ENCODE measurements at regions not wholly inside any gene's neighbourhood (a gene's known extent, or its start where the extent isn't known, plus 50 kb on each side); places are given as distances from the start of the nearest gene placed in this dataset.
"Not testable (repeated sequence)": the region's sequence is repeated elsewhere in the genome, so short reads cannot be mapped to it uniquely, and the experiment has no call there.

- ATAC-seq (ENCODE audit: poor library complexity) (no peak), DNase-seq (no peak)
- intact Hi-C loops (cut with DNase I), result no loop called here
Observed at GRCh38 chr14:22383515-22384166, 205.4 kb downstream of the DAD1 start.

- DNase-seq (no peak), ATAC-seq (ENCODE audit: poor library complexity) (no peak)
- intact Hi-C loops (cut with DNase I), result no loop called here
Observed at GRCh38 chr14:22382955-22383354, 206.1 kb downstream of the DAD1 start.

GRCh38 chr14:22382395-22382794 is 206.6 kb downstream of the DAD1 start:
- intact Hi-C loops (cut with DNase I), result no loop called here
- DNase-seq (no peak), ATAC-seq (ENCODE audit: poor library complexity) (no peak)

- ATAC-seq (ENCODE audit: poor library complexity), result no peak
- DNase-seq, result no peak
- intact Hi-C loops (cut with DNase I), result no loop called here
Observed at GRCh38 chr14:22381766-22382165, 207.3 kb downstream of the DAD1 start.

GRCh38 chr14:22381408-22381760 is 207.6 kb downstream of the DAD1 start:
- no peak for ATAC-seq (ENCODE audit: poor library complexity)
- intact Hi-C loops (cut with DNase I), result no loop called here

GRCh38 chr14:22380571-22381407 is 208.2 kb downstream of the DAD1 start:
- ATAC-seq (ENCODE audit: poor library complexity), result no peak
- intact Hi-C loops (cut with DNase I), result no loop called here
- no peak for DNase-seq

More at GRCh38 chr14:22381408-22381760, 207.6 kb downstream of the DAD1 start:
- no peak for DNase-seq

- intact Hi-C loops (cut with DNase I), result no loop called here
- no peak for DNase-seq
- ATAC-seq (ENCODE audit: poor library complexity), result no peak
Observed at GRCh38 chr14:22379727-22380126, 209.3 kb downstream of the DAD1 start.

- ATAC-seq (ENCODE audit: poor library complexity), result no peak
- intact Hi-C loops (cut with DNase I), result no loop called here
- DNase-seq, result no peak
Observed at GRCh38 chr14:22378181-22378580, 210.8 kb downstream of the DAD1 start.

GRCh38 chr14:22375321-22375930 is 213.6 kb downstream of the DAD1 start:
- DNase-seq (no peak), ATAC-seq (ENCODE audit: poor library complexity) (peak; percentile 71)
- intact Hi-C loops (cut with DNase I), result no loop called here

GRCh38 chr14:22370084-22370847 is 218.8 kb downstream of the DAD1 start:
- intact Hi-C loops (cut with DNase I), result loop anchor here (5.0 kb wide), 1 partner anchor 48 kb away; no protein-coding TSS in a partner anchor
- ATAC-seq (ENCODE audit: poor library complexity), result peak; percentile 97
- peak; percentile 44 for DNase-seq

- no peak for ATAC-seq (ENCODE audit: poor library complexity)
- DNase-seq, result no peak
- intact Hi-C loops (cut with DNase I), result no loop called here
Observed at GRCh38 chr14:22358726-22359125, 230.3 kb downstream of the DAD1 start.

- ATAC-seq (ENCODE audit: poor library complexity); intact Hi-C loops (cut with DNase I); DNase-seq: not testable (repeated sequence)
Observed at GRCh38 chr14:22349281-22349680, 239.7 kb downstream of the DAD1 start.

GRCh38 chr14:22344673-22345072 is 244.4 kb downstream of the DAD1 start:
- DNase-seq (no peak), ATAC-seq (ENCODE audit: poor library complexity) (no peak)
- intact Hi-C loops (cut with DNase I), result no loop called here

- ATAC-seq (ENCODE audit: poor library complexity); DNase-seq; intact Hi-C loops (cut with DNase I): not testable (repeated sequence)
Observed at GRCh38 chr14:22344209-22344608, 244.8 kb downstream of the DAD1 start.

- ATAC-seq (ENCODE audit: poor library complexity) (no peak), DNase-seq (no peak)
- intact Hi-C loops (cut with DNase I), result no loop called here
Observed at GRCh38 chr14:22341049-22341448, 248.0 kb downstream of the DAD1 start.

- intact Hi-C loops (cut with DNase I), result no loop called here
- ATAC-seq (ENCODE audit: poor library complexity), result peak; percentile 96
- DNase-seq, result peak; percentile 87
Observed at GRCh38 chr14:22338917-22339715, 249.9 kb downstream of the DAD1 start.

GRCh38 chr14:22338381-22338780 is 250.6 kb downstream of the DAD1 start:
- no peak for ATAC-seq (ENCODE audit: poor library complexity)
- intact Hi-C loops (cut with DNase I), result no loop called here

GRCh38 chr14:22337938-22338337 is 251.1 kb downstream of the DAD1 start:
- intact Hi-C loops (cut with DNase I), result no loop called here
- ATAC-seq (ENCODE audit: poor library complexity) (no peak), DNase-seq (no peak)

More at GRCh38 chr14:22338381-22338780, 250.6 kb downstream of the DAD1 start:
- no peak for DNase-seq
